HG03460 (cell line): ENCODE measurements at regions not wholly inside any gene's neighbourhood (a gene's known extent, or its start where the extent isn't known, plus 50 kb on each side); places are given as distances from the start of the nearest gene placed in this dataset.
"Not testable (repeated sequence)": the region's sequence is repeated elsewhere in the genome, so short reads cannot be mapped to it uniquely, and the experiment has no call there.

Source experiments
- ATAC-seq: cut with Tn5 transposase; IDR thresholded peaks from one replicate; pipeline ENCODE4 v1.9.1; 2021; ENCODE audit not compliant: unreplicated experiment

- ATAC-seq, result no peak
Measured at GRCh38 chr4:104649631-104650030, 154.9 kb upstream of the CXXC4 start.

- ATAC-seq, result not testable (repeated sequence)
Measured at GRCh38 chr4:104662269-104662668, 167.6 kb upstream of the CXXC4 start.

- ATAC-seq, result no peak
Measured at GRCh38 chr4:104677116-104677515, 182.4 kb upstream of the CXXC4 start.

GRCh38 chr4:104682311-104682710, 187.6 kb upstream of the CXXC4 start:
- no peak for ATAC-seq

- no peak for ATAC-seq
Measured at GRCh38 chr4:104693601-104694201, 199.0 kb upstream of the CXXC4 start.

- ATAC-seq, result no peak
Measured at GRCh38 chr4:104716584-104716983, 221.9 kb upstream of the CXXC4 start.

GRCh38 chr4:104719539-104720230, 225.0 kb upstream of the CXXC4 start:
- ATAC-seq, result peak; percentile 99

GRCh38 chr4:104722467-104722866, 227.8 kb upstream of the CXXC4 start:
- no peak for ATAC-seq

GRCh38 chr4:104726002-104726401, 231.3 kb upstream of the CXXC4 start:
- ATAC-seq, result peak; percentile 48

GRCh38 chr4:104727643-104728042, 232.9 kb upstream of the CXXC4 start:
- ATAC-seq, result no peak

- no peak for ATAC-seq
Measured at GRCh38 chr4:104728380-104729122, 233.9 kb upstream of the CXXC4 start.

- no peak for ATAC-seq
Measured at GRCh38 chr4:104732766-104733165, 238.1 kb upstream of the CXXC4 start.

GRCh38 chr4:104735174-104735573, 240.5 kb upstream of the CXXC4 start:
- no peak for ATAC-seq

GRCh38 chr4:104740161-104740560, 245.5 kb upstream of the CXXC4 start:
- no peak for ATAC-seq

GRCh38 chr4:104743215-104743653, 248.5 kb upstream of the CXXC4 start:
- ATAC-seq, result peak; percentile 95

GRCh38 chr4:104747635-104748034, 252.9 kb upstream of the CXXC4 start:
- ATAC-seq, result no peak

GRCh38 chr4:104749062-104749461, 254.4 kb upstream of the CXXC4 start:
- ATAC-seq, result no peak

GRCh38 chr4:104750008-104750407, 255.3 kb upstream of the CXXC4 start:
- no peak for ATAC-seq

- ATAC-seq, result no peak
Measured at GRCh38 chr4:104751468-104751867, 256.8 kb upstream of the CXXC4 start.

- ATAC-seq, result peak; percentile 80
Measured at GRCh38 chr4:104752337-104752736, 257.6 kb upstream of the CXXC4 start.

- ATAC-seq, result no peak
Measured at GRCh38 chr4:104756837-104757236, 262.1 kb upstream of the CXXC4 start.

GRCh38 chr4:104758574-104758973, 263.9 kb upstream of the CXXC4 start:
- ATAC-seq, result no peak
